SU-DHL-6 (cell line): ENCODE measurements at regions not wholly inside any gene's neighbourhood (a gene's known extent, or its start where the extent isn't known, plus 50 kb on each side); places are given as distances from the start of the nearest gene placed in this dataset.

Experiments
- H2AFZ ChIP-seq: fragments of 200-600 bp; sonication (generic); 2 replicates; pipeline ENCODE4 v1.6.1; 2014; ENCODE audit warnings: low read depth, mild to moderate bottlenecking, moderate library complexity, mixed read lengths, antibody characterized with exemption, low read length; ENCODE audit not compliant: severe bottlenecking
- H3F3A ChIP-seq: fragments of 200-600 bp; shearing (Covaris generic); 2 replicates; pipeline ENCODE4 v1.6.0; 2016; ENCODE audit warnings: antibody characterized with exemption, mild to moderate bottlenecking; ENCODE audit not compliant: insufficient read depth
- H3K27ac ChIP-seq: fragments of 200-600 bp; sonication (generic); 2 replicates; pipeline ENCODE4 v1.5.1; 2016; ENCODE audit warnings: low read depth, mild to moderate bottlenecking, low read length, moderate library complexity, mixed read lengths
- H3K27me3 ChIP-seq: fragments of 200-600 bp; sonication (generic), shearing (Covaris generic); 2 replicates; pipeline ENCODE4 v1.6.0; 2014; ENCODE audit warnings: mild to moderate bottlenecking, low read length
- H3K36me3 ChIP-seq: fragments of 200-600 bp; sonication (generic); 2 replicates; pipeline ENCODE4 v1.6.1; 2014; ENCODE audit warnings: mild to moderate bottlenecking, low read length, mixed read lengths
- H3K4me2 ChIP-seq: fragments of 300-600, 200-600 bp; shearing (Covaris generic), sonication (generic); 2 replicates; pipeline ENCODE4 v1.6.0; 2014; ENCODE audit warnings: low read length, low read depth, mild to moderate bottlenecking; ENCODE audit not compliant: poor library complexity, severe bottlenecking
- H3K4me3 ChIP-seq: fragments of 200-600 bp; sonication (generic); 2 replicates; pipeline ENCODE4 v1.5.1; 2014; ENCODE audit warnings: antibody characterized with exemption, low read length, mild to moderate bottlenecking, mixed read lengths; ENCODE audit not compliant: insufficient read depth, poor library complexity, severe bottlenecking
- H3K79me2 ChIP-seq: fragments of 200-600 bp; sonication (generic); 2 replicates; pipeline ENCODE4 v1.6.1; 2014; ENCODE audit warnings: mild to moderate bottlenecking, low read length, moderate library complexity; ENCODE audit not compliant: insufficient read depth
- H3K9ac ChIP-seq: fragments of 200-600 bp; sonication (generic); 2 replicates; pipeline ENCODE4 v1.7.0; 2014; ENCODE audit warnings: mild to moderate bottlenecking, low read length
- H3K9me2 ChIP-seq: fragments of 200-600 bp; sonication (generic); replicated peaks from 2 replicates; pipeline ENCODE4 v1.6.1; 2014; ENCODE audit warnings: low read length; ENCODE audit not compliant: insufficient read depth
- H3K9me3 ChIP-seq: fragments of 200-600 bp; sonication (generic); 2 replicates; pipeline ENCODE4 v1.6.1; 2014; ENCODE audit warnings: low read length, mixed read lengths; ENCODE audit not compliant: insufficient read depth
- H4K20me1 ChIP-seq: fragments of 200-600 bp; sonication (generic); 2 replicates; pipeline ENCODE4 v1.6.1; 2014; ENCODE audit warnings: low read depth, mild to moderate bottlenecking, antibody characterized with exemption, low read length, moderate library complexity, mixed read lengths
- CTCF ChIP-seq: fragments of 200-600 bp; sonication (generic); IDR thresholded peaks from one replicate; pipeline ENCODE4 v1.5.1; 2017; ENCODE audit warnings: antibody characterized with exemption, mild to moderate bottlenecking, low read length, moderate library complexity; ENCODE audit not compliant: insufficient read depth, poor library complexity, severe bottlenecking
- EZH2phosphoT487 ChIP-seq: fragments of 200-600 bp; sonication (generic), shearing (Covaris generic); conservative IDR thresholded peaks from 2 replicates; pipeline ENCODE4 v1.6.1; 2018; ENCODE audit warnings: mild to moderate bottlenecking, antibody characterized with exemption, low read length, moderate library complexity, mixed read lengths

GRCh38 chrX:43500246-43500645, 155.9 kb upstream of the MAOA start:
- no peaks in the 10 kb centered on the region for H4K20me1 ChIP-seq
- H3K27me3 ChIP-seq = no peaks in the 10 kb centered on the region
- no peaks in the 10 kb centered on the region for H3K79me2 ChIP-seq
- H2AFZ ChIP-seq = no peak overlapping the region
- no peak overlapping the region for H3K27ac ChIP-seq
- no peaks in the 10 kb centered on the region for H3K9me2 ChIP-seq
- H3K9me3 ChIP-seq = no peaks in the 10 kb centered on the region
- no peak overlapping the region for H3K4me2 ChIP-seq
- TF ChIP-seq EZH2phosphoT487 = no peak
- TF ChIP-seq CTCF = no peak
- no peak overlapping the region for H3K9ac ChIP-seq
- no peak overlapping the region for H3K4me3 ChIP-seq
- no peaks in the 10 kb centered on the region for H3K36me3 ChIP-seq
- no peaks in the 10 kb centered on the region for H3F3A ChIP-seq

- Histone ChIP-seq H3K36me3 (no peaks in the 10 kb centered on the region), H4K20me1 (no peaks in the 10 kb centered on the region), H3K9me2 (no peaks in the 10 kb centered on the region), H3F3A (no peaks in the 10 kb centered on the region), H3K79me2 (no peaks in the 10 kb centered on the region), H3K9ac (no peak overlapping the region), H3K9me3 (no peaks in the 10 kb centered on the region), H2AFZ (no peak overlapping the region), H3K27ac (no peak overlapping the region), H3K27me3 (no peaks in the 10 kb centered on the region), H3K4me3 (no peak overlapping the region), H3K4me2 (no peak overlapping the region)
- no peak for TF ChIP-seq CTCF
- no peak for TF ChIP-seq EZH2phosphoT487
These were observed 155.0 kb upstream of the MAOA start for GRCh38 chrX:43500996-43501694.

GRCh38 chrX:43504394-43504793, 151.7 kb upstream of the MAOA start:
- no peaks in the 10 kb centered on the region for H3K36me3 ChIP-seq
- no peak overlapping the region for H3K4me3 ChIP-seq
- H3K27me3 ChIP-seq = no peaks in the 10 kb centered on the region
- H3K9ac ChIP-seq = no peak overlapping the region
- H2AFZ ChIP-seq = no peak overlapping the region
- H3K27ac ChIP-seq = no peak overlapping the region
- H3K4me2 ChIP-seq = no peak overlapping the region
- no peaks in the 10 kb centered on the region for H3K79me2 ChIP-seq
- no peaks in the 10 kb centered on the region for H3K9me2 ChIP-seq
- TF ChIP-seq CTCF (no peak), EZH2phosphoT487 (no peak)
- no peaks in the 10 kb centered on the region for H3F3A ChIP-seq
- H4K20me1 ChIP-seq = no peaks in the 10 kb centered on the region
- H3K9me3 ChIP-seq = no peaks in the 10 kb centered on the region
